ENCODE measurements at regions not wholly inside any gene's neighbourhood (a gene's known extent, or its start where the extent isn't known, plus 50 kb on each side); places are given as distances from the start of the nearest gene placed in this dataset.
"Not testable (repeated sequence)": the region's sequence is repeated elsewhere in the genome, so short reads cannot be mapped to it uniquely, and the experiment has no call there.

DNA sequence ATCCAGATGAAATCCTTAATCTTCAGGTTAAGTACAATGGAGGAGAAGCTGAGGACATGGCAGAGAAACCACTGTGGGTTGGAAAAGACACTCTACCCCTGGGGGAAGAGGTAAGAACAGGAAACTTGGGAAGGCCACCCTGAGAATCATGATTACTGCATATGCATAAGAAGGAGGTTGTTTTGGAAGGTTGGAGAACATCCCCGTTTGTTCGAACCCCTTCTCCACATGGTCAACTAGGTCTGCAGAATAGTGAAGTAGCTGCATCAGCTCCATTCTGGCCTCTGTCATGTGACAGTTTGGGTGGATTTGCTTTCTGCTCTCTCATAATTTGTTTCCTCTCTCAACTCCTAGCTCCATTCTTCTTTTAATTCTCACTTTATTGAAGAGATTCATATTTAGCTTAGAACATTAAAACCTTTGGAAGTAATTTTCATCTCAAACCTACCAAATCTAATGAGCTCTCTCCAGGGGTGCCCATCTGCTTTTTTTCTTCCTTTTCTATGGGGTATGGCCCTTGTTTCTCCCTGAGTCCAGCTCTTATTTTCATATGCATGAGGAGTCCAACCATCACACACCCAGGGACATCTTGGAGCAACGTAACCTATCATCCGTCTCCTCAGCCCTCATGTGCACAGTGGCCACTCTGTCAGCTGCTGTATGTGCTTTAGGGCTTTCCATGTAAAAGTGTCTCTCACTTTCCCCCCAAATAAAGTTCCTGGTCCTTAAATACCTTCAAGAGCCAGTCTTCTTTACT is 820.3 kb downstream of the TMEM121 start:
- Mint-ChIP-seq H3K27me3 (ENCODE audit: low read depth) (peaks cover 33% of the 10 kb centered on the region), H3K4me3 (no peak overlapping the region), H3K27ac (no peak overlapping the region), H3K36me3 (ENCODE audit: low read depth) (no peaks in the 10 kb centered on the region), H3K4me1 (ENCODE audit: low read depth) (peaks cover 1% of the 10 kb centered on the region), H3K9me3 (no peaks in the 10 kb centered on the region)

DNA sequence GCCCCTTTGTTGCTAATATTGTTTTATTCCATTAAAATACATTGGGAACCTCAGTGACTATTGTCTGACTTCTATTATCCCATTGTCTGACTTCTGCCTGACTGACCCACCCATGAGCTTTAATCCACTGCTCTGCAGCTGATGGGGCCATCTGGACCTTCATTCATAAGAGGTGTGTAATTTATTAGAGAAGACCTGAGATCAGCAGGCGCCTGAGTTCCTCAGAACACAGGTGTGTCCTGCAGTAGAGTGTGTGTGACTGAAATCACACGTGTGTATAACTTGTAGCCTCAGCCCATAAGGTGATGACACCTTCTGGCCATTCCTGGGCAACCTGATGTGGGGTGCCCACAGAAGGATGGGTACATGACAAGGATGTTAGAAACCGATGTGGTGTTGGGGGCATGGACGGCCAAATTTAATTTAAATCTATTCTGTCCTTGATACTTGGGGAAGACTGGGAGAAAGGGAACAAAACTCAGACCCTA is 821.0 kb downstream of the TMEM121 start:
- no peaks in the 10 kb centered on the region for H3K9me3 Mint-ChIP-seq

DNA sequence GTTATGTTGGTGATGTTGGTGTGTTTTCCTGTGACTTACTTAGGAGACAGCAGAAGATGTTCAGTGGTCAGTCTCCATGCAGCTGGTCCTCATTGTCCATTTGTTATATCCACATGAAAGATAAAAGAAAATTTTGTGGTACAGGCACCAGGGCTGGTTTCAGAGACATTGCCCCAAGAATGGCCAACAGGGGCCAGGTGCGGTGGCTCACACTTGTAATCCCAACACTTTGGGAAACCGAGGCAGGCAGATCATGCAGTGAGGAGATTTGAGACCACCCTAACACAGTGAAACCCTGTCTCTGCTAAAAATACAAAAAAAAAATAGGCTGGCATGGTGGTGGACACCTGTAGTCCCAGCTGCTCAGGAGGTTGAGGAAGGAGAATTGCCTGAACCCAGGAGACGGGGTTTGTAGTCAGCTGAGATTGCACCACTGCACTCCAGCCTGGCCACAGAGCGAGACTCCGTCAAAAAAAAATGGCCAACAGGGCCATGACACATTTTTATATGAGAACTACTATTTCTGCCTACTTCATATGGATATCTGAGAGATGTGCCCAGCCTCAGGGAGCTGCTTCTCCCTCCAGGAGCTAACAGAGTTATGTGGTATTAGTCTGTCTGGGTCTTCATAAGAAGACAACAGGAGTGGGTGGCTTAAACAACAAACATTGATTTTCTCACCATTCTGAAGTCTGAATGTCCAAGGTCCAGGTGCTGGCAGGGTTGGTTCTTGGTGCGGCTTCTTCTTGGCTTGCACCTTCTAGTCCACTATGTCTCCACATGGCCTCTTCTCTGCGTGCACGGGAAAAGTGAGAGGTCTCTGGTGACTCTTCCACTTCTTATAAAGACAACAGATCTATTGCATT is 821.7 kb downstream of the TMEM121 start:
- no peak overlapping the region for H3K27ac Mint-ChIP-seq
- peaks cover 1% of the 10 kb centered on the region for H3K4me1 Mint-ChIP-seq (ENCODE audit: low read depth)
- no peaks in the 10 kb centered on the region for H3K36me3 Mint-ChIP-seq (ENCODE audit: low read depth)
- no peaks in the 10 kb centered on the region for H3K9me3 Mint-ChIP-seq
- no peak overlapping the region for H3K4me3 Mint-ChIP-seq
- peaks cover 32% of the 10 kb centered on the region for H3K27me3 Mint-ChIP-seq (ENCODE audit: low read depth)

More for the DNA sequence above, 821.0 kb downstream of the TMEM121 start:
- Mint-ChIP-seq H3K27ac (no peak overlapping the region), H3K27me3 (ENCODE audit: low read depth) (peaks cover 32% of the 10 kb centered on the region), H3K36me3 (ENCODE audit: low read depth) (no peaks in the 10 kb centered on the region), H3K4me1 (ENCODE audit: low read depth) (peaks cover 1% of the 10 kb centered on the region), H3K4me3 (no peak overlapping the region)

- peaks cover 32% of the 10 kb centered on the region for H3K27me3 Mint-ChIP-seq (ENCODE audit: low read depth)
- H3K27ac Mint-ChIP-seq, H3K4me3 Mint-ChIP-seq: not testable (repeated sequence)
Measured at GRCh38 chr14:106348873-106349540, 822.6 kb downstream of the TMEM121 start.

DNA sequence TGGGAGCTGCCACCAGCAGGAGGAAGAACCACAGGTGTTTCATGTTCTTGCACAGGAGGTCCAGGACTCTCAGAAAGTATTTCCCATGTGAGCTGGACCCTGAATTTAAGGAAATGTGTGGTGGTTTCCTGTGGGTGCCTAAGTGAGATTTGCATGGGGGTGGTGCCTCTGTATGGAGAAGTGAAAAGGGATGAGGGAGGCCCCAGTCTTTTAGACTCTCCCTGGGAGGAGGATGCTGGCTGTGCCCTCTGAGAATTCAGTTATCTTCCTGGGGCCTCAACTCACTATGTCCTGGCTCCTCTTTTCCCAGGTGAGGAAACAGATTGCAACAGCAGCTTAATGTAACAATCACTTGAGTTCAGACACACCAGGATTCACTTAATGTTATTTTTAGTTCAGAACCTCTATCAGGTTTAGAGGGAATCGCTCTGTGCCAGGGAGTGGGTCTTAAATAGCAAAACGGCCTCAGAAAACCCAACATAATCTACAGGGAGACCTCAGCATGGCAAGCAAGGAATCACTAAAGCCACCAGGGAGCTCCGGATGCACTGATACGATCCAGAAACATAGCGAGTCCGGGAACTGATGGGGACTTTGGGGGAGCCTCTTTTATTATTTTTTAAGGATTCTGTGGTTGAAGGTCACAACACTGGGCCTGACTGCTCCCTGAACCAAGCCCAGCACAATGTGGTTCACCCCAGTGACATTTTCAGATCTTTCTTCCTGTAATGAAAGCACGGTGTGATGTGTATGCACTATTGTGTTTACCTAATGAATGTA is 823.5 kb downstream of the TMEM121 start:
- not testable (repeated sequence) for H3K36me3 Mint-ChIP-seq (ENCODE audit: low read depth); H3K4me3 Mint-ChIP-seq; H3K27ac Mint-ChIP-seq; H3K4me1 Mint-ChIP-seq (ENCODE audit: low read depth); H3K9me3 Mint-ChIP-seq
- H3K27me3 Mint-ChIP-seq (ENCODE audit: low read depth): peaks cover 31% of the 10 kb centered on the region

More at GRCh38 chr14:106348873-106349540, 822.6 kb downstream of the TMEM121 start:
- H3K9me3 Mint-ChIP-seq; H3K4me1 Mint-ChIP-seq (ENCODE audit: low read depth); H3K36me3 Mint-ChIP-seq (ENCODE audit: low read depth): not testable (repeated sequence)

DNA sequence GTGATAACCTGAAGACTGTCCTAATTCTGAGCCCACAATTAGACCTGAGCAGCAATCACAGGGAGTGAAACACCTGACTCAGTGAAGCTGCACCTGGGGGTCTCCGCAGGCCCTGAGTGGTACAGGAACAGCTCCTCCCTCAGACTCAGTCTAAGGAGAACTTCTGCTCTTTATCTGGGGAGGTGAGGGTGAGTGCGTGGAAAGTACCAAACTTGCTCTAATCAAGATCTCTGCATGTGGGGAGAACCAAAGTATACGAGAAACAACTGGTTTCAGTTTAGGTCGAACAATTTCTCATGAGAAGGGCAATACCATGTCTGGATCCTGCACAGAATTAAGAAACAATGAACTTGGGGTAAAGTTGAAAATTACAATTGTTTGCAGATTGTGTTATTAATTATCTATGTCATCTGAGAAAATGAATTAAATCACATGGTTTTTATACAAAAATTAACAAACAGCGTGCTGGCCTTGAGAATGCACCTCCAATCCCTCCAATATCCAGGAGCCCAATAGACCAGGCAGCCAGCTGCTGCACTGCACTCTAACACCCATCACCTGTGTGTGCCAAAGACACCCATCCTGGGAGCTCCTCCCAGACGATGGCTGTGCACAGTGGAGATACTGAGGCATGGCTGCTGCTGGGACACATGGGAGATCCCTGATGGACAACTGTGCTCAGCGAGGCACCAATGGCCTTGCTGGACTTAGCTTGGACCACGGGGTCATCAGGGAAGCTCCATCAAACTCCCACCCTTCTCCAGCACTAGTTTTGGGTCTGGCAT is 828.8 kb downstream of the TMEM121 start:
- H3K36me3 Mint-ChIP-seq (ENCODE audit: low read depth); H3K4me1 Mint-ChIP-seq (ENCODE audit: low read depth); H3K9me3 Mint-ChIP-seq; H3K27ac Mint-ChIP-seq; H3K4me3 Mint-ChIP-seq: not testable (repeated sequence)
- peaks cover 31% of the 10 kb centered on the region for H3K27me3 Mint-ChIP-seq (ENCODE audit: low read depth)

GRCh38 chr14:106355881-106356642 is 829.7 kb downstream of the TMEM121 start:
- not testable (repeated sequence) for H3K4me1 Mint-ChIP-seq (ENCODE audit: low read depth); H3K27ac Mint-ChIP-seq; H3K36me3 Mint-ChIP-seq (ENCODE audit: low read depth); H3K9me3 Mint-ChIP-seq; H3K4me3 Mint-ChIP-seq
- H3K27me3 Mint-ChIP-seq (ENCODE audit: low read depth): peaks cover 28% of the 10 kb centered on the region

DNA sequence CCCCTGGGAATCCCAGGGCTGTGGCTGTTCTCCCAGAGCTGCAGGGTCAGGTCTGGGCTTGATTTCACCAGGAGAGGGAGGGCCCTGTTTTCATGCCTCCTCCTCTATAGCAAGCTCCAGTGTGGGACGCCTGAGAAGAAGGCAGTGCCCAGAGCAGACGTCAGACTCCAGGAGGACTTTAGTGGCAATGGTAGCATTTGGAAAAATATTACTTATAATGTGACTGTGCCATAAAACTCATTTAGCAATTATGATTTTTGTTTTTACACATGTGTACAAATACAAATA is 830.2 kb downstream of the TMEM121 start:
- H3K4me3 Mint-ChIP-seq; H3K27ac Mint-ChIP-seq; H3K4me1 Mint-ChIP-seq (ENCODE audit: low read depth); H3K36me3 Mint-ChIP-seq (ENCODE audit: low read depth); H3K9me3 Mint-ChIP-seq: not testable (repeated sequence)
- peaks cover 31% of the 10 kb centered on the region for H3K27me3 Mint-ChIP-seq (ENCODE audit: low read depth)

DNA sequence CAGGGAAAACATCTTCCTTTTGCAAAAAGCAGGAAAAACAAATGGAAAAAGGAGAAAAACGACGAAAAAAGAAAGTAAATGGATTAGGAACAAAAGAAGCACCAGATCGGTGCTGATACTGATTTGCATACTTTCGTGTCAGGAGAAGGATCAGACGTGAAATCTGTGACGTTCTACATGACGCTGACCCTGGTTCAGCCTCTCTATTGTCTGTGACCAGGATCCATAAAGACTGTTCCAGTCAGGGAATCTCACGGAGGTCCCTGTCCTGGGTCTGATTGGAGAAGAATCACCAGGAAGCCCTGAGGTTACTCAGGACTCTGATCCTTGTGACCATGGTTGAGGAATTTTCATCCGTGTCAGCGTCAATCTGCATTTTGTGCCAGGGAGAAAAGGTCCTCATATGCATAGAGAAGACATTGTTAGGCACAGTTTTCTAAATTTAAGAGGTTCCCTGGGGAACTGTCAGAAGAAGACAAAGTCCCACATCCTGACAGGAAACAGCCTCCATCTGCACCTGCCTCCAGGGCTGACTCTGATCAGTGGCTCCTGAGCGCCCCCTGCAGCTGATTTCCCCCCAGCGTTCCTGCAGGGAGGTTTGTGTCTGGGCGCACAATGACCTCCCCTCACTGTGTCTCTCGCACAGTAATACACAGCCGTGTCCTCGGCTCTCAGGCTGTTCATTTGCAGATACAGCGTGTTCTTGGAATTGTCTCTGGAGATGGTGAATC is 832.9 kb downstream of the TMEM121 start:
- H3K36me3 Mint-ChIP-seq (ENCODE audit: low read depth); H3K4me3 Mint-ChIP-seq; H3K4me1 Mint-ChIP-seq (ENCODE audit: low read depth); H3K27ac Mint-ChIP-seq; H3K9me3 Mint-ChIP-seq: not testable (repeated sequence)
- peaks cover 27% of the 10 kb centered on the region for H3K27me3 Mint-ChIP-seq (ENCODE audit: low read depth)

DNA sequence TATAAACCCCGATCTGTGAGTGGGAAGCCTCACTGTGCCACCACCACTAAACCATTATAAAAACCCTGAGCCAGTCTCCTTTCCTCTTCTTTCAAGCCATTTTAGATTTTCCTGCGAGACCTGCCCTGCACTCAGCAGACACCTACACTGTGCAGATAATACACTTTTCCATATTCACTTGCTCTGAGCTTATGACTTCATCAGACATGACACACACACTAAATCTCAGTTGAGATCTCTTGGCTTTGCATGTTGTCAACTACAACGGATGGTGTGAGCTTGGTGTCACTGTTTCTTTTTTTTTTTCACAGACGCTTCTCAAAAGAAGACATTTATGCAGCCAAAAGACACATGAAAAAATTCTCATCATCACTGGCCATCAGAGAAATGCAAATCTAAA is 839.0 kb downstream of the TMEM121 start:
- H3K4me1 Mint-ChIP-seq (ENCODE audit: low read depth); H3K36me3 Mint-ChIP-seq (ENCODE audit: low read depth); H3K27ac Mint-ChIP-seq; H3K4me3 Mint-ChIP-seq; H3K9me3 Mint-ChIP-seq: not testable (repeated sequence)
- H3K27me3 Mint-ChIP-seq (ENCODE audit: low read depth): peaks cover 11% of the 10 kb centered on the region

GRCh38 chr14:106365894-106366293 is 839.5 kb downstream of the TMEM121 start:
- peaks cover 10% of the 10 kb centered on the region for H3K27me3 Mint-ChIP-seq (ENCODE audit: low read depth)
- H3K36me3 Mint-ChIP-seq (ENCODE audit: low read depth); H3K9me3 Mint-ChIP-seq; H3K4me3 Mint-ChIP-seq; H3K27ac Mint-ChIP-seq; H3K4me1 Mint-ChIP-seq (ENCODE audit: low read depth): not testable (repeated sequence)

GRCh38 chr14:106366971-106367370 is 840.6 kb downstream of the TMEM121 start:
- not testable (repeated sequence) for H3K27me3 Mint-ChIP-seq (ENCODE audit: low read depth); H3K9me3 Mint-ChIP-seq; H3K36me3 Mint-ChIP-seq (ENCODE audit: low read depth); H3K4me1 Mint-ChIP-seq (ENCODE audit: low read depth); H3K4me3 Mint-ChIP-seq; H3K27ac Mint-ChIP-seq

- H3K36me3 Mint-ChIP-seq (ENCODE audit: low read depth); H3K9me3 Mint-ChIP-seq; H3K4me3 Mint-ChIP-seq; H3K27me3 Mint-ChIP-seq (ENCODE audit: low read depth); H3K27ac Mint-ChIP-seq: not testable (repeated sequence)
- H3K4me1 Mint-ChIP-seq (ENCODE audit: low read depth): peaks cover 23% of the 10 kb centered on the region
Measured at GRCh38 chr14:106369456-106369855, 843.1 kb downstream of the TMEM121 start.
